ENCODE measurements at regions not wholly inside any gene's neighbourhood (a gene's known extent, or its start where the extent isn't known, plus 50 kb on each side); places are given as distances from the start of the nearest gene placed in this dataset.

DNA sequence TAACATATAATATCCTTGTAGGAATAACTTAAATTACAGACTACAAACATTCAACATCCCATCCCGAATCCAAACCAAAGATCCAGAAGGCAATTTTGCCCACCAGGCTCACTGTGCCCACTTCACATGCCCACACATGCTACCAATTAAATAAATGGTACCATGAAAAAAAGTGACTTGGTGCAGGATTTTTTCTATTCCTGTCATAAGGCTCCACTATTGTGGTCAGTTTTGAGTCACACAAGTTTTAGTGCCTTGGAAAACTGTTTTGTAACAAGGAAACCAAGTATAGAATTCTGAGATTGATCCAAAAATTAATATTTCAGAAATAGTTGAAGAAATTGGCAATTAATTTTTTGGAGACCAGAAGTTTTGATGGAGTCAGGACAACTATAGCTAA is 470.1 kb upstream of the THBS1 start:
- DNase-seq (ENCODE audit: insufficient read length, low spot score) (no peak), FAIRE-seq (no peak)
- TF ChIP-seq, protein P1, sequence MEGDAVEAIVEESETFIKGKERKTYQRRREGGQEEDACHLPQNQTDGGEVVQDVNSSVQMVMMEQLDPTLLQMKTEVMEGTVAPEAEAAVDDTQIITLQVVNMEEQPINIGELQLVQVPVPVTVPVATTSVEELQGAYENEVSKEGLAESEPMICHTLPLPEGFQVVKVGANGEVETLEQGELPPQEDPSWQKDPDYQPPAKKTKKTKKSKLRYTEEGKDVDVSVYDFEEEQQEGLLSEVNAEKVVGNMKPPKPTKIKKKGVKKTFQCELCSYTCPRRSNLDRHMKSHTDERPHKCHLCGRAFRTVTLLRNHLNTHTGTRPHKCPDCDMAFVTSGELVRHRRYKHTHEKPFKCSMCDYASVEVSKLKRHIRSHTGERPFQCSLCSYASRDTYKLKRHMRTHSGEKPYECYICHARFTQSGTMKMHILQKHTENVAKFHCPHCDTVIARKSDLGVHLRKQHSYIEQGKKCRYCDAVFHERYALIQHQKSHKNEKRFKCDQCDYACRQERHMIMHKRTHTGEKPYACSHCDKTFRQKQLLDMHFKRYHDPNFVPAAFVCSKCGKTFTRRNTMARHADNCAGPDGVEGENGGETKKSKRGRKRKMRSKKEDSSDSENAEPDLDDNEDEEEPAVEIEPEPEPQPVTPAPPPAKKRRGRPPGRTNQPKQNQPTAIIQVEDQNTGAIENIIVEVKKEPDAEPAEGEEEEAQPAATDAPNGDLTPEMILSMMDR (IDR thresholded peaks at IDR 0.05; ENCODE audit: insufficient read depth, missing control alignments), result no peak

DNA sequence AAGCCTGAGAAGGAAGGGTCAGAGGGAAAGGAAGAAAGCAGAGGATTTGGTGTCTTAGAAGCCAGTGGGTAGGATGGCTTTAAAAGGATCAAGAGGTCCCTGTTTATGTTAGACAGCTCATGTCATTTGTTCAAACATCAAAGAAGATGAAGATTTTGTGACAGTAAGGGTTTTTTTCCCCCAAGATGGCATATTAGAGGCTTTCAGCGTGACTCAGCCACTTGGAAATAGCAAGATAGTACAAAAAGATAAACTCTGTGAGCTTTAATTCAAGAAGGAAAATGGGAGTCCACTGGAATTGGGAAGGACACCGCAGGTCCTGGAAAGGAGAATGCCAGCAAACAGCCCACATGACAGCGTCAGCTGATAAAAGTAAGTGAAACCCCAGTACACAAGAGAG is 467.1 kb upstream of the THBS1 start:
- TF ChIP-seq, protein P1 (IDR thresholded peaks at IDR 0.05; ENCODE audit: insufficient read depth, missing control alignments), result no peak
- no peak for FAIRE-seq

DNA sequence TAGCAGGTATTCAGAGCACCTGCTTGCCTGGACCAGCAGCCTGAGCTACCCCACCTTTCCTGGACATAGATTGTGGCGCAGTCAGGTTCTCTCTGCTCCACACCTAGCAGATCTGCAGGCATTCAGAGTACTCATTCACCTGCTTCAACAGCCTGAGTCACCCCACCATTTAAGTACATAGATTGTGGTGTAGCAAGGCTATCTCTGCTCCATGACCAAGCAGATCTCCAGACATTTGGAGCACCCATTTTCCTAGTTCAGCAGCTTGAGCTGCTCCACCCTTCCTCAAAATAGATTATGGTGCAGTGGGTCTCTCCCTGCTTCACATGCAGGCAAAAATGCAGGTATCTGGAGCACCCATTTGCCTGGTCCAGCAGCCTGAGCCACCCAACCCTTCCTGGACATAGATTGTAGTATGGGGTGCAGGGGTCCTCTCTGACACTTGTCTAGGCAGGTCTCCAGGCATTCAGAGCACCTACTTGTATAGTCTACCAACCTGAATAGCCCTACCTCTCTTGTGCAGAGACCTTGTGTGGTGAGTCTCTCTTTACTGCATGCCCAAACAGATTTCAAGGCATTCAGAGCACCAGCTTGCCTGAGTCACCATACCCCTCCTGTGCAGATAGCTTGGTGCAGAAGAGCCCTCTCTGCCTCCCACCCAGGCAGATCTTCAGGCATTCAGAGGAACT is 466.0 kb upstream of the THBS1 start:
- no peak for DNase-seq (ENCODE audit: insufficient read length, low spot score)
- TF ChIP-seq, protein P1 (IDR thresholded peaks at IDR 0.05; ENCODE audit: insufficient read depth, missing control alignments), result no peak
- no peak for FAIRE-seq

More for the DNA sequence above, 467.1 kb upstream of the THBS1 start:
- no peak for DNase-seq (ENCODE audit: insufficient read length, low spot score)

DNA sequence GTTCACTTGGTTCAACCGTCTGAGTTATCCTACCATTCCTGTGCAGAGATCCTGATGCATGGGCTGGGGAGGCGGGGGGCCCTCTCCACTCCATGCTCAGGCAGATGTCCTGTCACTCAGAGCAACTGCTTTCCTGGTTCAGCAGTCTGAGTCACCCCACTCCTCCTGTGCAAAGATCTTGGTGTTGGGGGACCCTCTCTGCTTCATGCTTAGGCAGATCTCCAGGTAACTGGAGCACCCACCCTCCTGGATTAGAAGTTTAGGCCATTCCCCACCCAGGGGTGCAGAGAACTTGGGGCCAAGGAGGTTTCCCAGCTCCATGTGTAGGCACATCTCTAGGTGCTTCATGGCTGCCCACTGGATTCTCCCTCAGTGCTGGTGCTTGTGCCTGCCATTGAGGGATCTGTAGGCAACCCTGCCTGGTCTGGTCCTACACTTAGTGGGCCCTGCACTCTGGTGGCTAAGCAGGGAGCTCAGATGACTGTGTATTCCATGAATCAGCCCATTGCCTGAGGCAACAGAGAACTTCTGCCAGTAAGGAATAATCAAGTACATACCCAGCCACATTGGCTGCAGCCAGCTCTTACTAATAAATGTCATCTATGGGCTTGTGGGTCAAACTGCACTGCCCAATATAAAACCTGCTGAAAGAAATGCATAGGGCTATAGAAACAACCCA is 465.4 kb upstream of the THBS1 start:
- no peak for FAIRE-seq

DNA sequence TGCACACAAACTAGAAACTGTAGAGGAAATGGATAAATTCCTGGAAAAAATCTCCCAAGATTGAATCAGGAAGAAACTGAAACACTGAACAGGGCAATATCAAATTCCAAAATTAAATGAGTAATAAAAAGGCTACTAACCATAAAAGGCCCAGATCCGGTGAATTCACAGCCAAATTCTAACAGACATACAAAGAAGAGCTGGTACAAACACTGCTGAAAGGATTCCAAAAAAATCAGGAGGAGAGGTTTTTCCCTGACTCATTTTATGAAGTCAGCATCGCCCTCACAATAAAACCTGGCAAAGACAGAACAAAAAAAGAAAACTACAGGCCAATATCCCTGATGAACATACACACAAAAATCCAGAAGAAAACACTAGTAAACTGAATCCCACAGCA is 462.4 kb upstream of the THBS1 start:
- FAIRE-seq (no peak), DNase-seq (ENCODE audit: insufficient read length, low spot score) (no peak)
- TF ChIP-seq, protein P1 (IDR thresholded peaks at IDR 0.05; ENCODE audit: insufficient read depth, missing control alignments), result no peak

More for the DNA sequence above, 465.4 kb upstream of the THBS1 start:
- TF ChIP-seq, protein P1 (IDR thresholded peaks at IDR 0.05; ENCODE audit: insufficient read depth, missing control alignments), result no peak
- DNase-seq (ENCODE audit: insufficient read length, low spot score), result no peak

DNA sequence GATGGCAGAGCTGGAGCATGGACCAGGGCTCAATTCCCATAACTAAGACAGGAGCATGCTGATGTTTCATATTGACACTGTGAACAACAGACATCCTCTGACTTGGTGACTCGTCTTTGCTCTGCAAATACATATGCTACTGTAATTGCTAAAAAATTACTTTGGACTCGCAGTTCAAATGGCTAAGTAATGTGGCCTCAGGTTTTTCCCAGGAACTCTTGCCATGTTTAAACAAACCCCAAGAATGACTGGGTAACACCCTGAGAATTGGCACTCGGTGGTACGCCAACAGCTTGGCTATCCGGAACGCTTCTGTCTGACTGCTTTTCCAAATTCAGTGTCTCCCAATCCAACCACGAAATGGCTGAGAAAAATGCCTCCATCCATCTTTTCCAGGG is 456.7 kb upstream of the THBS1 start:
- TF ChIP-seq, protein P1 (IDR thresholded peaks at IDR 0.05; ENCODE audit: insufficient read depth, missing control alignments), result no peak
- FAIRE-seq (no peak), DNase-seq (ENCODE audit: insufficient read length, low spot score) (no peak)

All from D721Med (cell line).